MM.1S (cell line): ENCODE measurements at regions not wholly inside any gene's neighbourhood (a gene's known extent, or its start where the extent isn't known, plus 50 kb on each side); places are given as distances from the start of the nearest gene placed in this dataset.

ENCODE experiments used
- CTCF ChIP-seq: fragments of 300-600 bp; sonication (generic); IDR thresholded peaks from 2 replicates; pipeline ENCODE4 v1.5.1; 2016; ENCODE audit warnings: antibody characterized with exemption, low read length, mixed read lengths
- EZH2 ChIP-seq: fragments of 300-600 bp; sonication (generic); optimal IDR thresholded peaks from 2 replicates; pipeline ENCODE3; 2017; ENCODE audit warnings: low read depth, mild to moderate bottlenecking, antibody characterized with exemption, low read length, mixed read lengths

GRCh38 chr1:214214851-214215250, 66.1 kb upstream of the SMYD2 start:
- TF ChIP-seq CTCF (no peak), EZH2 (no peak)
